NCI-H146 (cell line): ENCODE measurements at regions not wholly inside any gene's neighbourhood (a gene's known extent, or its start where the extent isn't known, plus 50 kb on each side); places are given as distances from the start of the nearest gene placed in this dataset.

Experiments
- DNase-seq: peaks from one replicate; lab custom pipeline; 2025; lab: John Stamatoyannopoulos, UW

DNA sequence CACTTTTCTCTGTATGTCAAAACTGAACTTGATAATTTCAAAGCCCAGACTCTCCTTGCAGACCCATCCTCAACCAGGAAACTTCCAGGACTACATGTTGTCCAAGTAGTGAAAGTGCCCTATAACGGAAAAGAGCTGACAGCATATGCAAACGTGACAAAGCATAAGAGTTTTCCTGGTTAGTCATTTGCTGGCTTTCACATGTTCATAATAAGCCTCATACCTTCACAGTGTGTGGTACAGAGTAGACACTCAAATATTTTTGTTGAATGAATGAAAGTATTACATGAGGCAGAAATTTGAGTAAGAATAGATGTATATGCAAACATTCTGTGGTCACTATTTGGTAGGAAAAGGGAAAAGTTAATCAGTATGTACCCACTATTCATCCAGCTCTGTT, 473.3 kb downstream of the MRPL39 start:
- no peak for DNase-seq

DNA sequence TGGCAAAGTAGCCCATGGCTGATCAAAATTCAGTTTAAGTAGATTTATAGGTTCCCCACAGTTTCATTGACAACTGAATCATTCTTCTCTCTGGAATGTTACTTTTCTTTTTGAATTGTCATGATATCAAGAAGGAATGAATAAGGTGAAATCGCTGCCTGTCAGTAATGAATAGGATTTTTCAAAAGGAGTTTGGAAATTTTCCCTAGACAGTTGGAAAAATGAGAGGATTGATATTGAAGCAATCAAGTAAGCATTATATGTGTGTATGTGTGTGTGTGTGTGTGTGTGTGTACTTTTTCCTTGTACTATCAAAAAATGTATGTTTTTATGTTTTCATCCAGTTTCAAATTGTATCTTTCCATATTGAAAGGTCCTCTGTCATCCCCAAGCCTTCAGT, 479.5 kb downstream of the MRPL39 start:
- DNase-seq = no peak

DNA sequence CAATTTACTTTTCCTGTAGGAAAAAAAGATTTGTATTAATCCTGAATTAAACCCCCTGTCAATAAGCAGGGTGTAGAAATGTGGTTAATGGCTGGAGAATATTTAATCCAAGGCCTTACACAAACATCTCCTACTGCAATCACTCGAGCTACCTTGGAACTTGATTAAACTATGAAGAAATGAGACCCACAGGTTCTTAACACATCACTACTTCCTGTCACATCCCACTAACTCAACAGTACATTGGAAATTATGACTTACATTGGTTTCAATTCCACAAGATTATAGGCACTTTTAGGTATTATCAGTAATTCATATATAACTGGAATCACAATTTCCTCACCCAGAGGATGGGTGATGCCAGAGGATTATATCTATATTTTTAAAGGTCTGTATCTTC, 480.3 kb downstream of the MRPL39 start:
- DNase-seq = no peak

DNA sequence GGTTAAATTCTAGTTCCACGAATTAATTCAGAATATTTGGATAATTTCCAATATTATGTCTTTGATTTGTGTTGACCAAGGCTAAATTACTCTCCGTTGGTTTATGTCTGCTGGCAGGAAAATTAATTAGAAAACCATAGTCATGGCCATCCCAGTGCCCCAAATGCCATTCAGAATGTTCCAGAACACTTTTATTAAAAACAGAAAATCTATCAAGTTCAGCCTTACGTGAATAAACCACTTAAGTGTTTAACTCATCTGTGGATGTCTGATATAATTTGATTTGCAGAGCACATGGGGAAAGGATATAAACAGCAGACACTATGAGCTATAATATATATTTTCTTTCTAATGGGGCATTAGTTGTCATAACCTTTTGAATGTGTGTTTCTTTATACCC, 480.7 kb downstream of the MRPL39 start:
- no peak for DNase-seq

DNA sequence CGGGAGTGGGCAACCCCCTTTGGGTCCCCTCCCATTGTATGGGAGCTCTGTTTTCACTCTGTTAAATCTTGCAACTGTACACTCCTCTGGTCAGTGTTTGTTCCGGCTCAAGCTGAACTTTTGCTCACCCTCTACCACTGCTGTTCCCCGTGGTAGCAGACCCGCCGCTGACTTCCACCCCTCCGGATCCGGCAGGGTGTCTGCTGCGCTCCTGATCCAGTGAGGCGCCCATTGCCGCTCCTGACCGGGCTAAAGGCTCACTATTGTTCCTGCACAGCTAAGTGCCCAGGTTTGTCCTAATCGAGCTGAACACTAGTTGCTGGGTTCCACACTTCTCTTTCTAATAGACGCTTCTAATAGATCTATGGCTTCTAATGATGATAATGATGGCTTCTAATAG, 488.6 kb downstream of the MRPL39 start:
- no peak for DNase-seq

DNA sequence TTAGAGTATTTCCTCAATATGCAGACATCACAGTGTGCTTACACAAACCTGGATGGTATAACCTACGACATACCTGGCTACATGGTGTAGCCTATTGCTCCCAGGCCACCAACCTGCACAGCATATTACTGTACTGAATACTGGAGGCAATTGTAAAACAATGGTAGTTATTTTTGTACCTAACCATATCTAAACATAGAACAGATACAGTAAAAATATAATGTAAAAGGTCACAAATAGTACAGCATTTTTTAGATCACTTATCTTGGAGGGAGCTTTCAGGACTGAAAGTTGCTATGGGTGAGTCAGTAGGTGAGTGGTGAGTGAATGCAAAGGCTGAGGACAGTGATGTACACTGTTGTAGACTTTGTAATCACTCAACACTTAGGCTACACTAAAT, 492.3 kb downstream of the MRPL39 start:
- DNase-seq = no peak

DNA sequence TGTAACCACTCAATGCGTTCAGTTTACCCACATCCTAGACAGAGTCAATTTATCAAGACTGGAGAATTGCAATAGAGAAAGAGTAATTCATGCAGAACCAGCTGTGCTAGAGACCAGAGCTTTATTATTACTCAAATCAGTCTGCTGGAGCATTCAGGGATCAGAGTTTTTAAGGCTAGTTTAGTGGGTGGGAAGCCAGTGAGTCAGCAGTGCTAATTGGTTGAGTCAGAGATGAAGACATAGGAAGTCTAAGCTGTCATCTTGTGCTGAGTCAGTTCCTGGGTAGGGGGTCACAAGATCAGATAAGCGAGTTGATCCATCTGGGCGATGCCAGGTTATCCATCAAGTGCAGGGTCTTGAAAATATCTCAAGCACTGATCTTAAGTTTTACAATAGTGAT, 499.6 kb downstream of the MRPL39 start:
- no peak for DNase-seq

DNA sequence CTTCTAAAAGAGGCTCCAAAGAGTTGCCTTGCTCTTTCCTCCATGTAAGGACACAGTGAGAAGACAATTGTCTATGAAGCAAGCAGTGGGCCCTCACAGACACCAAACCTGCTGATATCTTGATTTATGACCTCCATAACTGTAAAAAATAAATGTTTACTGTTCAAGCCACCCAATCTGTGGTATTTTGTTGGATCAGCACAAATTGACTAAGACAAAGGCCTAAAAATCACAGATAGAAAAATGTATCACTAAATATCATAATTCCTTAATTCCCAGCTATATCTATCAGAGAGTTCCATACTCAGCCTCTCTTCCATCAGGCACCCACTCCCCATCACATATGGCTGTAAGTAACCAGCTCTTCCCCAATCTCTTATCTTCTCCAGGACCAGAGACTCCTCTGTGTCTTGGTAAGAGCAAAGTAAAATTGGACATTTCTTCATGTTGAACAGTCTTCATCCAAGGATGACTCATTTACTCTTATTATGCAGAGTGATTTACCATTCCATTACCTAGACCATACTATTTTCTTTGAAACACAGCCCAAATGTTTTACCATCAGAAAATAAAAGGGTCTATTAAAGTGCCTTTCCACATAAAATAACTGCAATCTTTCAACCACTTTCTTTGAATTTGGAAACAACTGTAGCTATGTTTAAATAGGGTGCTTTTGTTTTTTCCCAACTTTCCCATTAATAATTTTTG, 503.6 kb downstream of the MRPL39 start:
- no peak for DNase-seq

DNA sequence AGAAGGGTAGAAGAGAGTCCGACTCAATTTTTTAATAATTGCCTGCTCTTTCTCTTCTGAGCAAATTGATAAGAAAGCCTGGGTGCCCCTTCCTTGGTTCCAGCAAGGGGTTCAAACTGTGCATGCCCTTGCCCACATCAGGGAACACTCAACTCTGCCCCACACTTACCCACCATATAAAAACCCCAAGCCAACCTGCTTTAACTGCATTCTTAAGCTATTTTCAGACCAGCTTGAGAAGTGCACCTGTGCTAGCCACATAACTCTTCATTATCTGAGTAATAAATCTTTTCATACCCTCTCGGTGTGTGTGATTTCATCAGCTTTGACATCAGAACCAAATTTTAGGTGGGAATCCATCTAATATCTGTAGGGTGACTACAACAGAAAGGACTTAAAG, 509.6 kb downstream of the MRPL39 start:
- DNase-seq = no peak

DNA sequence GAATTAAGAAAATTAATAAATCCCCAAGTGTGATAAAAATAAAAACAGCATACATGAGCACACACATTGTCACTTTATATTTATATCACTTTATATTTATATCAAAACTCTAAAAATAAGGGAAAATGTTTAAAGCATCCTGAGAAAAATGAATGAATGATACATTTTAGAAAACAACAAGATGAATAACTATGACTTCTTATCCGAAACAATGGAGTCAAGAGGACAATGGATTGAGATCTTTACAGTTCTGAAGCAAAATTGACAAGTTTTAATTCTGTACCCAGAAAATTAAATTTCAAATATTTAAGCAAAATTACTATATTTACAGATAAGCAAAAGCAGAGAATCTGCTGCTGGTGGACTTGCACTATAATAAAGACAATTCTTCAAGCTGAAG, 512.6 kb downstream of the MRPL39 start:
- DNase-seq = no peak

DNA sequence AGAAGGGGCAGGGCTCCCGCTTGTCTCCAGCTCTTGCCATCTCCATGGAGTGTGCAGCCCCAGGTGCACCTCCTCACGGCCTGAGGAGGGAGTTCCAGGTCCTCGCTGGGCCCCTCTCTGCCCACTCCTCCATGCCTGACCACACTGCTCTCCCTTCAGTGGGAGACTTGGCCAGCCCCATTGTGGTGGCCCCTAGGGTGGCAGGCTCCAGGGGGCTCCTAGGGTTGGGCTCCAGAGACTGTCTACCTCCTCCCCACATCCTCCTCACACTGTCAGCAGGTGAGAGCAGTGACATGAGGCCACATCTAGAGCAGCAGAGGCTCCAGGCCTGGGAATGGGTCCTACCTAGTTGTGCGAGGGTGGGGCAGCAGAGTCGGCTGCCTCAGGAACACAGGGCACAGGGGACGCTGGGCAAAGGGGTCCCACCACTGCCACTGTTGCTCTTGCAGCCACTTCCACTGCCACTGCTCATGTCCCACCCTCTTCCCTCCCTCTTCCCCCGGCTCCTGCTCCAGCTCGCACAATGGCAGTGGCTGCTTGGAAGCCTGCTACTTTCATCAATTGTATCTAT, 514.8 kb downstream of the MRPL39 start:
- no peak for DNase-seq

DNA sequence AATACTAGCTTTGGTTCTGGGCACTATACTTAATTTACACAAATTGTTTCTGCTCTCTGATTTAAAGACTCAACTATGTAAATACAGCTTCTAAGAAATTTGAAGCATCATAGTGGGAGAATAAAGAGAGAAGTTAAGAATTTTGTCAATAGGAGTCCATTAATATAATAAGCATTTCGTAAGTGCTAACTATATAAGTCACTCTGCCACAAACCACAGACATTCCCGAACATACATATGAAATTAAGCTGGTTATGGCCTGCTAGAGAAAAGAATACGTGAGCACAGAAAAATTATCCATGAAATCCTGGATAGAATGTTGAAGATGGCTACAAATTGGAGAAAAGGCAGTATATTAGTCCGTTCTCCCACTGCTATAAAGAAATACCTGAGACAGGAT, 526.2 kb downstream of the MRPL39 start:
- no peak for DNase-seq

DNA sequence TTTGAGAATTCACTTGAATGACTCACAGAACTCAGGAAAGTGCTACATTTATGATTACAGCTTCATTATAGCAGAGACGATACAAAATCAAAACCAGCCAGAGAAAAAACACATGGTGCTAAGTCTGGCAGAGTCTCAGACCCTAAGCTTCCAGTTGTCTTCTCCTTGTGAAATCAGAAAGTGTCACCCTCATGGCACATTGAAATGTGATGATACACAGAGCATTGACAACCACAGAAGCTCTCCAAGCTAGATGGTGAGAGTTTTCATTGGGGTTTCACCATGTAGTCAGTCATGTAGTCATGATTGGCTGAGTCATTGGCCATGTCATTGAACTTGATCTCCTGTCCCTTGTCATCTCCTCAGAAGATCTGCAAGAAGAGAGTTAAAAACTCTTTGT, 526.6 kb downstream of the MRPL39 start:
- DNase-seq = no peak

DNA sequence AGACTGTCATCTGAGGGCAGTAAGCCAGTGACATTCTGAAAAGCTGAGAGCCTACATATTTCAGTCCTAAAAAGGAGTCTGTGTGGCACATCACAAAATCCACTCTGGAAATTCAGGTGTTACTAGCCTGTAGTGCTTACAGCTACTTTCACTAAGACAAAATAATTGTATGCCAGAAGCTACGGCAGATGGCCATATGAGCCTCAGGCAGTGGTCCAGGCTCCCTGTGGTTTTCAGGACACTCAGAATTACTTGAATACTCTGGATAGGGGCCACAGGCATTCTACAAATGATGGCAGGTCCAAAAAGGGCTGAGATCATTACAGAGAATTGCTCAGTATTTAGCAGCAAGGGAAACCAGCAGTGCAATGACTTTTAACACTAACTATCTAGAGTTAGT, 527.1 kb downstream of the MRPL39 start:
- no peak for DNase-seq

DNA sequence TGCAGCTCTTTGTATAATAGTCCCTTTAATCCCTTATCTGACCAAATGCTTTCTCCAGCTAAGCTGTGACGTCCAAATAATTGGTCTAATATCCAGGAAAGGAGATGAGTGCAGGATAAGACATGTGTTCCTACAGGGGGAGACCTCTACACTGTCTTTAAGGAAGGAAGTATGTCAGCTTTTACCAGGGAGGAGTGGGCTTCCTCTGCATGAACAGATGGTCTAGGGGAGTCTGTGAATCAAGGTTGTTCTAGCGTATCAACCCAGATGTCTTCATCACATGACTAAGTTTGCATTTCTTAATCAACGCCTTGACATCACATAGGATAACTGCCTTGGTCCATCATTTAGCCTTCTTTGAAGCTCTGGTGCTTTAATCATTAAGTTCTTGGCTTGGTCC, 528.2 kb downstream of the MRPL39 start:
- DNase-seq = no peak

DNA sequence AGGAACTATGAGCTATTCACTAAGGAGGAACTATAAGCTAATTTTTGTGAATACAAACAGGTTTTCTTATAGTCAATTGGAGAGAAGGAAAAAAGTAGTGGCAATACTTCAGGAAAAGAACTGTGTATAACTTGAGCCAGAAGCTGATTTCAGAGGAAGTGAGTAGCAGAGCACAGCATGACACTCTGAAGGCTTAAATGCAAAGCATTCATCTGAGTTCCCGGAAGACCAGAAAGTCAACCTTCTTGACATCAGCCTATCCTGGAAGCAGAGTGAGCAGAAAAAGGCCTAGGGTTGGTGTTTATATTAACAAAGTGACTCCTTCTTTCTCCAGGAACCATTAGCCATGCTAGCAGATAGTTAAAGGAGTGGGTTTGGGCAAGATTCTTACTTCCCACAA, 545.2 kb downstream of the MRPL39 start:
- DNase-seq = no peak

DNA sequence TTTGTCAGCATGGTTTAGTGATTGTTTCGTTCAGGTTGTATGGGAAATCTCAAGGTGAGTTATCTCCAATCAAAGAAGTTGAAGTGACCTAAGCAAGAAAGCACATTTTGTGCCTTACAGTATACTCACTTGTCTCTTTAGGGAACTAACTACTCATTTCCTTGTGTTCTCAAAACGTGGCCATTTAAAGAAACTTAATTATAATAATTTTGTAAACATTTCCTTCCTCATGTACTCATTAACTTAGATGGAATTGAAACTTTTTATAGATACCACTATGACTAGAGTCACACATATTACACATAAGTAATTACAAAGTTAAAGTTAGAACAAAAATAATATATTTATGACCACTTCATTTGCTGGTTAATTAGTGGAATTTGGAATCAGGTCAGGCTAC, 552.6 kb downstream of the MRPL39 start:
- DNase-seq = no peak

DNA sequence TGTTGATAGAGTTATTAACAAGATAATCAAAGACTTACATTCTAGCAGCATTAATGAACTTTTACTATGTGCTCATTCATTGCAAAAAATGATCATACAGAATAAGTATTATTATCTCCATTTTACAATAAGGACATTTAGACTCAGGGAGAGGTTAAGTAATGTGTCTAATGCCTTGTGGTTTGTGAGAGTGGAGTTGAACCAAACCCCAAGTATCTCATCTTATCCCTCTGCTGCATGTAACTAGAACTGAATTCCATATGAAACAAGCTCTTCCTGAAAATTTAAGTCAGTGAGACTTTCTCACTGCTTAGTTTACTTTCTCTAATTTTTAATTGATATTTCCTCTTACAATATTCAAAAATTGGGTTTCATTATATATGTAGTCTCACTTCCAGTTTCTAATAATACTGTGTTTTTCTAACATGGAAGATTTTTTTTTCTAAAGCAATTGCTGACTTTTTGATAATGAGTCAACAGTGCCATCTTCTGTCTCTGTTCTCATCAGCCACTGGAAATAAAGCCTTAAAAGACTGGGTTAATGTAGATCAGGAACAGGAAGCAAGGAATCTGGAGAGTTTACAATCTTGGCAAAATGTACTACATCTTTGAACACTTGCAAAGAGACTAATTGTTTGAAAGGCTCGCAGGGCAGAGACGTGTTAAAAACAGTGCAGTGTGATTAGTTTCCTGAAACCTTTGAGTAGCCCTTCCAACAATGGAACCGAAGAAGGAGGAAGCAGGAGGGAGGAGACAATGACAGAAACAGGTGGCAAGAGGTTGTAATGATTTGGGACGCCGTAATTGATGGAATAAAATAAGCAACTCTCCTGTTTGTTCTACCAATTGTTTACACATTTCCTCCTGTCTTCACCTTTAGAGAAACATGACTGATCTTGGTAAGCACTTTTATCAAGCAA, 567.6 kb downstream of the MRPL39 start:
- peak; percentile 67 for DNase-seq

DNA sequence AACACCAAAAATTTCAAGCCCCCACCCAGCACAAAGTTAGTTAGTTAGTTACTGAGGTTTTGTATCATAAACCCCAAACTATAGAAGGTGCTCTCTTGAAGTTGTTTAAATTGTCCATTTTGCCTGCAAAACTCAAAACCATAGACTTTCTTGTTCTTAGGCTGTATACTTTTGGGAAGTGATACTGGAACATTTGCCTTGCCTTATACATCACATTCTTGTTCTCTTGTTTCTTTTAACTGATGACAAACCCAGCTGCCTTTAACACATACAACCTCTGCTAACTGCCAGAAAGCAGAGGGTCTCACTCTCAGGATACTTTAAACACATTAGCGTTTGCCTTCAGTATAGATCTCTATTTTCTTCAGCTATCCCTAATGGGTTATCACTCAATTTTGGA, 570.5 kb downstream of the MRPL39 start:
- DNase-seq = no peak

DNA sequence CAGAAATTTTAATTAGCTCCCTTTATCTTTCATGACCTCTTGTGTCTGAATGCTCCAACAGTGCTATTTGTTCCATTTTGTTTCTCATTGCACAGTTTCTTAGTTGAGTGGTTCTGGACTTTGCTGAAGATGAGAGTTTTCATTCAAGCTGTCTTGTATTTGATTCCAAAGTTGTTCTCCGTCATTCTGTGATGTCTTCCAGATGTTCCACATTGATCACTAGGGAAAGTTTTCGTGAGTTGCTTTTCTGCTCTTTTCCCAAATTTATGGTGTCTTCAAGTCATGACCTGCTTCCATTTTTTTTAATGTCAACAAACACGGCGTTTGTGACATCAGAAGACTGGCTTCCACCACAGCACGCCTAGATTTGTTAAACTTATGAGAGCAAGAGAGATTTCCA, 575.5 kb downstream of the MRPL39 start:
- DNase-seq = no peak

DNA sequence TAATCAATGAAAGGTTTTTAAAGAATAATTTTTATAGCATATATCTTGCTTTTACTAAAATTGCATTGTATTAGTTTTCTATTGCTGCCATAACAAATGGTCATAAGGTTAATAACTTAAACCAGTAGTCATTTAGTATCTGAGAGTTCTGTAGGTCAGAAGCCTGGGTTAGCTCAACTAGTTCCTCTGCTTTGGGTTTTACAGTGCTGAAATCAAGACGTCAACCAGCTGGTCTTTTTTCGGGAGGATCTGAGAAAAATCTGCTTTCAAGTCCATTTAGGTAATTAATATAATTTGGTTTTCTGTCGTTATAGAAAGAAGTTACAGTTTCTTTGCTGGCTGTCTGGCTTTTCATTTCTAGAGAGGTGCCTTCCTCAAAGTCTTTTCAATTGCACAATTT, 577.7 kb downstream of the MRPL39 start:
- no peak for DNase-seq

DNA sequence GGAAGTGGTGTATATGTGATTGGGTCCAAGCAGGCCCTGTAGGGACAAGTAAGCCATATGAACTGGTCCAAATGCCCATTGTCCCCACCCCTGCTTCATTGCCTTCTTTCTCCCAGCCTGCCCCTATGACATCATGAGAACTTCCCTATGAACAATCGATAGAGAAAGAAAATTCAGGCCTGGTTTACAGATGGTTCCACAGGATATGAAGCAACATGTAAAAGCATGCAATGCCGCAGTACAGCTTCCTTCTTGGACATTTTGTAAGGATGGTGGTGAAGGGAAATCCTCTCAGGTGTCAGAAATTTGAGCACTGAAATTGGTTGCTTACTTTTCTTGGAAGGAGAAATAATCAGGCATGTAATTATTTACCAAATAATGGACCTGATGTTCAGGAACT, 581.7 kb downstream of the MRPL39 start:
- DNase-seq = no peak

DNA sequence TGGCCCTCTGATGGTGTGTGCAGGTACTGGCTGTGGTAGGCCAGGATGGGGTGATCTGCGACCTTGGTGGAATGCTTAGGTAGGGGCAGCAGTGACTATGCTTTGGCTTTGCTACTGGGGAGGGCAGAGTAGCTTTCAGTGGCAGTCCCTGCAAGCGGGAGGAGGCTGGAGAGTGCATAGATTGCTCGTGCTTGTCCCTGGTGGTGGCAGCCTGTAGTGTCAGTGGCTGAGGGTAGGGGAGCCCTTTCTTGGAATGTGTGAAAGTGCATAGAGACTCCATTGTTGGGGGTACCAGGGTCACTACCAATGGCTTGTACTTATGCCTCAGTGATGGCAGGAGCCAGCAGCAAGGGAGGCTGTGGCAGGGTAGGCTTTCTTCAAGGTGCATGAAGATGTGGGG, 582.6 kb downstream of the MRPL39 start:
- DNase-seq = no peak
